HL-60 (cell line): ENCODE measurements at regions not wholly inside any gene's neighbourhood (a gene's known extent, or its start where the extent isn't known, plus 50 kb on each side); places are given as distances from the start of the nearest gene placed in this dataset.

Experiments used
- DNase-seq, 2 experiments: peaks; one replicate each; pipeline ENCODE4 v3.0.0-alpha.2; 2010 to 2020; ENCODE audit warnings: low read depth in 1 of 2, low spot score in 1 of 2
- H3K27ac ChIP-seq: fragments of 250-450 bp; sonication (Bioruptor Pico); replicated peaks from 2 replicates; pipeline ENCODE4 v1.5.1; 2020; ENCODE audit warnings: mild to moderate bottlenecking, moderate library complexity
- H3K27me3 ChIP-seq: fragments of 250-450 bp; sonication (Bioruptor Pico); 2 replicates; pipeline ENCODE4 v1.5.1; 2021; ENCODE audit warnings: mild to moderate bottlenecking, moderate library complexity; ENCODE audit not compliant: insufficient read depth, poor library complexity, severe bottlenecking
- H3K4me3 ChIP-seq: replicated peaks from 2 replicates; pipeline ENCODE4 v1.5.1; 2011; ENCODE audit warnings: mild to moderate bottlenecking, control low read depth, low read length; ENCODE audit not compliant: insufficient read depth
- GABPA ChIP-seq: IDR thresholded peaks from 2 replicates; pipeline ENCODE4 v1.6.1; 2012; ENCODE audit warnings: low read depth
- POLR2AphosphoS5 ChIP-seq: IDR thresholded peaks from 2 replicates; pipeline ENCODE4 v1.6.1; 2012; ENCODE audit warnings: low read depth
- SPI1 ChIP-seq: IDR thresholded peaks from 2 replicates; pipeline ENCODE4 v1.6.1; 2012; ENCODE audit warnings: low read depth, mild to moderate bottlenecking, borderline replicate concordance
- TF ChIP-seq, protein P1 (sequence below): IDR thresholded peaks from one replicate; pipeline ENCODE4 v1.5.1; 2011; ENCODE audit warnings: low read length, control low read depth, inconsistent platforms; ENCODE audit not compliant: insufficient read depth
- TF ChIP-seq, protein P2 (sequence below): IDR thresholded peaks from 2 replicates; pipeline ENCODE4 v1.6.1; 2012; ENCODE audit warnings: low read depth; ENCODE audit not compliant: insufficient replicate concordance

DNA sequence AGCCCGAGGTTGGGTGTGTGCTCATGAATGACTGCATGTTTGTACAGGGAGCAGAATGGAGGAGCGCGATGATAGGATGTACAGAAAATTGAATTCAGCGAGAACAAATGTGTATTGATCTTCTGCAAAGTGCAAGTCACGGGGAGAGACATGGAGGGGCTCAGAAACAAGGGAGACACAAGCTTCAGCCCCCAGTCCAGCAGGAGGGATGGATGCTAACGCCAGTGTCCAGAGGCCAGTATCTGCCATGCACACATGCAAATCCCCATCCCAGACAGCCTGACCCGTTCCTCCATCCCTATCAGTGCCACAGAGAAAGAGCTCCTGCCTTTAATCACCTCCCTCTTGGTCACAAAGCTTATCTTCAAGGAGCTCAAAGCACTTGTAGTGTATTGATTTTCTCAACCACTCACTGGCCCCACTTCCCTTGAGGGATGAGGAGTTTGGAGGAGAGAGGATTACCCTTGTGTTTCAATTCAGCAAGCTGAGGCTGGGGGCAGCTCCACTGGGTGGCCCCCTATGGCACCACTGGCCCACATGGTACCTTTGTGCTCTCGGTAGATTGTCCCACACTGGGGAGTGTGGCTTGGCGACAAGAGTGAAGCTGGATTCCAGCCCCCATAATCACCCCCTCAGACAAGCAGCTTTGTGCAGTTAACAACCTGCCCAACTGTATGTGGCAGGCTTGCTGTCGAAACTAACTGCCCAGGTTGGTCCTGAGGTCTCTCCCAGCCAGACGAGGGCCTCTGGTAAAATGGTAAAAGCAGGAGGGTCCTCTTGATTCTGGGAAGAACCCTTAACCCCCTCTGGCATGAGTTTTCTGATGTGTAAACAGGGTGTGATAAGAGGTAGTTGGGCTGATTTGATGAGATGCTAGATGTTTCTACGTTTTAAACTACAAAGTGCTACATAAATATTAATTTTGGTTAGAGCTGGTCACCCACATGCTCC lies 151.6 kb upstream of the UNC5B start:
- DNase-seq: no peak
- no peaks in the 10 kb centered on the region for H3K27me3 ChIP-seq

DNA sequence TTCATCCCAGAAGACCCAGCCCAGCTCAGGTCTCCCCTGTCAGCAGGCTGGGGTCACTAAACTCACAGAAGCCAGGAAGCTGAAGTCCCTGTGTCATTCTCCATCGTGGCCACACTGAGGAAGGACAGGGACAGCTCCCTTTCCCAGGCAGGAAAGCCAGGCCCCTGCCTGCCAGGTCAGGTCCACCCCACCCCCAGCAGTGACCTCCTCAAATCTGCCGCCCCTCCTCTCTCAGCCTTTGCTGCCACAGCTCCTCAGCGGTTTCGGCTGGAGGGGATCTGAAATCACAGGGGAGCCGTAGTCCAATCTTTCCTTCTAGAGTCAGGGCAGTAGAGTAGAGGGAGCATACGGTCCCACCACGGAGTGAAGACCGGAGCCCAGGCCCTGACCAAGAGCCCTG lies 150.9 kb upstream of the UNC5B start:
- DNase-seq: no peak
- TF ChIP-seq POLR2AphosphoS5 (no peak), SPI1 (no peak), GABPA (no peak)
- TF ChIP-seq, protein P1, sequence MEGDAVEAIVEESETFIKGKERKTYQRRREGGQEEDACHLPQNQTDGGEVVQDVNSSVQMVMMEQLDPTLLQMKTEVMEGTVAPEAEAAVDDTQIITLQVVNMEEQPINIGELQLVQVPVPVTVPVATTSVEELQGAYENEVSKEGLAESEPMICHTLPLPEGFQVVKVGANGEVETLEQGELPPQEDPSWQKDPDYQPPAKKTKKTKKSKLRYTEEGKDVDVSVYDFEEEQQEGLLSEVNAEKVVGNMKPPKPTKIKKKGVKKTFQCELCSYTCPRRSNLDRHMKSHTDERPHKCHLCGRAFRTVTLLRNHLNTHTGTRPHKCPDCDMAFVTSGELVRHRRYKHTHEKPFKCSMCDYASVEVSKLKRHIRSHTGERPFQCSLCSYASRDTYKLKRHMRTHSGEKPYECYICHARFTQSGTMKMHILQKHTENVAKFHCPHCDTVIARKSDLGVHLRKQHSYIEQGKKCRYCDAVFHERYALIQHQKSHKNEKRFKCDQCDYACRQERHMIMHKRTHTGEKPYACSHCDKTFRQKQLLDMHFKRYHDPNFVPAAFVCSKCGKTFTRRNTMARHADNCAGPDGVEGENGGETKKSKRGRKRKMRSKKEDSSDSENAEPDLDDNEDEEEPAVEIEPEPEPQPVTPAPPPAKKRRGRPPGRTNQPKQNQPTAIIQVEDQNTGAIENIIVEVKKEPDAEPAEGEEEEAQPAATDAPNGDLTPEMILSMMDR: no peak
- TF ChIP-seq, protein P2, sequence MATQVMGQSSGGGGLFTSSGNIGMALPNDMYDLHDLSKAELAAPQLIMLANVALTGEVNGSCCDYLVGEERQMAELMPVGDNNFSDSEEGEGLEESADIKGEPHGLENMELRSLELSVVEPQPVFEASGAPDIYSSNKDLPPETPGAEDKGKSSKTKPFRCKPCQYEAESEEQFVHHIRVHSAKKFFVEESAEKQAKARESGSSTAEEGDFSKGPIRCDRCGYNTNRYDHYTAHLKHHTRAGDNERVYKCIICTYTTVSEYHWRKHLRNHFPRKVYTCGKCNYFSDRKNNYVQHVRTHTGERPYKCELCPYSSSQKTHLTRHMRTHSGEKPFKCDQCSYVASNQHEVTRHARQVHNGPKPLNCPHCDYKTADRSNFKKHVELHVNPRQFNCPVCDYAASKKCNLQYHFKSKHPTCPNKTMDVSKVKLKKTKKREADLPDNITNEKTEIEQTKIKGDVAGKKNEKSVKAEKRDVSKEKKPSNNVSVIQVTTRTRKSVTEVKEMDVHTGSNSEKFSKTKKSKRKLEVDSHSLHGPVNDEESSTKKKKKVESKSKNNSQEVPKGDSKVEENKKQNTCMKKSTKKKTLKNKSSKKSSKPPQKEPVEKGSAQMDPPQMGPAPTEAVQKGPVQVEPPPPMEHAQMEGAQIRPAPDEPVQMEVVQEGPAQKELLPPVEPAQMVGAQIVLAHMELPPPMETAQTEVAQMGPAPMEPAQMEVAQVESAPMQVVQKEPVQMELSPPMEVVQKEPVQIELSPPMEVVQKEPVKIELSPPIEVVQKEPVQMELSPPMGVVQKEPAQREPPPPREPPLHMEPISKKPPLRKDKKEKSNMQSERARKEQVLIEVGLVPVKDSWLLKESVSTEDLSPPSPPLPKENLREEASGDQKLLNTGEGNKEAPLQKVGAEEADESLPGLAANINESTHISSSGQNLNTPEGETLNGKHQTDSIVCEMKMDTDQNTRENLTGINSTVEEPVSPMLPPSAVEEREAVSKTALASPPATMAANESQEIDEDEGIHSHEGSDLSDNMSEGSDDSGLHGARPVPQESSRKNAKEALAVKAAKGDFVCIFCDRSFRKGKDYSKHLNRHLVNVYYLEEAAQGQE: no peak
- Histone ChIP-seq H3K27me3 (no peaks in the 10 kb centered on the region), H3K27ac (no peak overlapping the region), H3K4me3 (no peak overlapping the region)

More for the DNA sequence above, 151.6 kb upstream of the UNC5B start:
- TF ChIP-seq, protein P2: no peak
- TF ChIP-seq SPI1 (no peak), POLR2AphosphoS5 (no peak), GABPA (no peak)
- TF ChIP-seq, protein P1: no peak
- H3K27ac ChIP-seq: no peak overlapping the region
- no peak overlapping the region for H3K4me3 ChIP-seq

GRCh38 chr10:71062156-71062555 lies 150.2 kb upstream of the UNC5B start:
- Histone ChIP-seq H3K27ac (no peak overlapping the region), H3K4me3 (no peak overlapping the region), H3K27me3 (no peaks in the 10 kb centered on the region)
- DNase-seq: no peak
- TF ChIP-seq GABPA: no peak
- TF ChIP-seq SPI1: no peak
- TF ChIP-seq, protein P1: no peak
- TF ChIP-seq, protein P2: no peak
- no peak for TF ChIP-seq POLR2AphosphoS5
